GM19328 (cell line): ENCODE measurements at regions not wholly inside any gene's neighbourhood (a gene's known extent, or its start where the extent isn't known, plus 50 kb on each side); places are given as distances from the start of the nearest gene placed in this dataset.

Source experiments
- ATAC-seq: cut with Tn5 transposase; IDR thresholded peaks from one replicate; pipeline ENCODE4 v1.9.1; 2021; ENCODE audit warnings: mild to moderate bottlenecking, moderate library complexity; ENCODE audit not compliant: unreplicated experiment

GRCh38 chr13:80618781-80619180 lies 277.9 kb upstream of the SPRY2 start:
- no peak for ATAC-seq

- ATAC-seq: no peak
Measured at GRCh38 chr13:80612804-80613203, 271.9 kb upstream of the SPRY2 start.

- ATAC-seq: no peak
Measured at GRCh38 chr13:80611310-80611709, 270.4 kb upstream of the SPRY2 start.

GRCh38 chr13:80605716-80606115 lies 264.8 kb upstream of the SPRY2 start:
- ATAC-seq: no peak

GRCh38 chr13:80605011-80605410 lies 264.1 kb upstream of the SPRY2 start:
- ATAC-seq: no peak

- ATAC-seq: no peak
Measured at GRCh38 chr13:80604098-80604497, 263.2 kb upstream of the SPRY2 start.

- ATAC-seq: no peak
Measured at GRCh38 chr13:80603351-80603750, 262.4 kb upstream of the SPRY2 start.

GRCh38 chr13:80599765-80600164 lies 258.8 kb upstream of the SPRY2 start:
- ATAC-seq: no peak

- ATAC-seq: no peak
Measured at GRCh38 chr13:80598189-80598588, 257.3 kb upstream of the SPRY2 start.

- ATAC-seq: no peak
Measured at GRCh38 chr13:80591976-80592740, 251.2 kb upstream of the SPRY2 start.

- ATAC-seq: no peak
Measured at GRCh38 chr13:80590551-80590950, 249.6 kb upstream of the SPRY2 start.

- ATAC-seq: no peak
Measured at GRCh38 chr13:80586356-80586755, 245.4 kb upstream of the SPRY2 start.

GRCh38 chr13:80585531-80585930 lies 244.6 kb upstream of the SPRY2 start:
- no peak for ATAC-seq

- no peak for ATAC-seq
Measured at GRCh38 chr13:80584785-80585184, 243.9 kb upstream of the SPRY2 start.

GRCh38 chr13:80584306-80584705 lies 243.4 kb upstream of the SPRY2 start:
- no peak for ATAC-seq

- ATAC-seq: no peak
Measured at GRCh38 chr13:80577926-80578670, 237.2 kb upstream of the SPRY2 start.

GRCh38 chr13:80577285-80577684 lies 236.4 kb upstream of the SPRY2 start:
- no peak for ATAC-seq

GRCh38 chr13:80574113-80574850 lies 233.4 kb upstream of the SPRY2 start:
- ATAC-seq: no peak

GRCh38 chr13:80572923-80573316 lies 232.0 kb upstream of the SPRY2 start:
- ATAC-seq: no peak

- no peak for ATAC-seq
Measured at GRCh38 chr13:80572308-80572922, 231.5 kb upstream of the SPRY2 start.
